GM18867 (cell line): ENCODE measurements at regions not wholly inside any gene's neighbourhood (a gene's known extent, or its start where the extent isn't known, plus 50 kb on each side); places are given as distances from the start of the nearest gene placed in this dataset.
A peak's percentile ranks its signal among the peaks of the same experiment; 100 is the strongest.
"Not testable (repeated sequence)": the region's sequence is repeated elsewhere in the genome, so short reads cannot be mapped to it uniquely, and the experiment has no call there.

ENCODE experiments used
- ATAC-seq: cut with Tn5 transposase; IDR thresholded peaks from one replicate; pipeline ENCODE4 v1.9.1; 2021; ENCODE audit warnings: mild to moderate bottlenecking, moderate library complexity; ENCODE audit not compliant: unreplicated experiment

- no peak for ATAC-seq
These were observed 967.2 kb downstream of the RPA4 start for GRCh38 chrX:97850911-97851310.

GRCh38 chrX:97854086-97854485, 970.4 kb downstream of the RPA4 start:
- ATAC-seq, result no peak

- ATAC-seq, result no peak
These were observed 974.9 kb downstream of the RPA4 start for GRCh38 chrX:97858592-97858991.

- ATAC-seq, result no peak
These were observed 976.5 kb downstream of the RPA4 start for GRCh38 chrX:97860226-97860625.

GRCh38 chrX:97863261-97863660, 979.6 kb downstream of the RPA4 start:
- ATAC-seq, result no peak

GRCh38 chrX:97867266-97867665, 983.6 kb downstream of the RPA4 start:
- ATAC-seq, result no peak

- ATAC-seq, result no peak
These were observed 993.1 kb downstream of the RPA4 start for GRCh38 chrX:97876697-97877407.

GRCh38 chrX:97882306-97882705, 998.6 kb downstream of the RPA4 start:
- no peak for ATAC-seq

GRCh38 chrX:97895751-97896150, 1012.0 kb downstream of the RPA4 start:
- no peak for ATAC-seq

- ATAC-seq, result no peak
These were observed 1014.3 kb downstream of the RPA4 start for GRCh38 chrX:97897998-97898397.

- no peak for ATAC-seq
These were observed 1015.1 kb downstream of the RPA4 start for GRCh38 chrX:97898798-97899197.

- ATAC-seq, result no peak
These were observed 1024.1 kb downstream of the RPA4 start for GRCh38 chrX:97907791-97908190.

- peak; percentile 97 for ATAC-seq
These were observed 1025.5 kb downstream of the RPA4 start for GRCh38 chrX:97909245-97909644.

- ATAC-seq, result not testable (repeated sequence)
These were observed 1031.7 kb downstream of the RPA4 start for GRCh38 chrX:97915390-97915789.

- ATAC-seq, result not testable (repeated sequence)
These were observed 1037.5 kb downstream of the RPA4 start for GRCh38 chrX:97921223-97921622.

GRCh38 chrX:97931586-97931985, 1047.9 kb downstream of the RPA4 start:
- no peak for ATAC-seq

GRCh38 chrX:97936296-97936695, 1052.6 kb downstream of the RPA4 start:
- no peak for ATAC-seq

GRCh38 chrX:97938706-97939105, 1055.0 kb downstream of the RPA4 start:
- no peak for ATAC-seq

GRCh38 chrX:97968376-97969163, 1084.9 kb downstream of the RPA4 start:
- ATAC-seq, result no peak

- ATAC-seq, result no peak
These were observed 1100.9 kb downstream of the RPA4 start for GRCh38 chrX:97984641-97985040.

GRCh38 chrX:97985096-97985495, 1101.4 kb downstream of the RPA4 start:
- no peak for ATAC-seq

- no peak for ATAC-seq
These were observed 1104.3 kb downstream of the RPA4 start for GRCh38 chrX:97987979-97988378.
